Upper lobe of right lung (tissue), 1 donor: ENCODE measurements at regions not wholly inside any gene's neighbourhood (a gene's known extent, or its start where the extent isn't known, plus 50 kb on each side); places are given as distances from the start of the nearest gene placed in this dataset.

Experiments used
- ATAC-seq: fragments of 200-7000 bp; cut with Tn5 transposase; one replicate; pipeline ENCODE4 v1.9.1; 2020; ENCODE audit warnings: mild to moderate bottlenecking, moderate library complexity
- DNase-seq: peaks from one replicate; pipeline ENCODE4 v3.0.0-alpha.2; 2020
- H3K27ac ChIP-seq: fragments of 200-600 bp; one replicate; pipeline ENCODE4 v1.8.0; 2022
- H3K27me3 ChIP-seq: fragments of 200-600 bp; one replicate; pipeline ENCODE4 v1.8.0; 2022; ENCODE audit warnings: mild to moderate bottlenecking
- H3K36me3 ChIP-seq: fragments of 200-600 bp; one replicate; pipeline ENCODE4 v1.8.0; 2022
- H3K4me1 ChIP-seq: fragments of 200-600 bp; one replicate; pipeline ENCODE4 v1.8.0; 2022
- H3K4me3 ChIP-seq: fragments of 200-600 bp; one replicate; pipeline ENCODE4 v1.8.0; 2022; ENCODE audit warnings: mild to moderate bottlenecking
- H3K9me3 ChIP-seq: fragments of 200-600 bp; one replicate; pipeline ENCODE4 v1.8.0; 2022
- CTCF ChIP-seq: fragments of 200-600 bp; IDR thresholded peaks from one replicate; pipeline ENCODE4 v1.8.0; 2022; ENCODE audit warnings: antibody characterized with exemption
- intact Hi-C: fragments of 100-400 bp; cut with DNase I; formaldehyde crosslinking; loops from one replicate; pipeline ENCODE4 v1.11.0; 2022
- donor health status: DM: no; HTN: yes; CAD: no; lungs with severe emphysema.

- Histone ChIP-seq H3K27me3 (no peaks in the 10 kb centered on the region), H3K36me3 (no peaks in the 10 kb centered on the region), H3K9me3 (no peaks in the 10 kb centered on the region), H3K27ac (no peak overlapping the region), H3K4me3 (no peak overlapping the region), H3K4me1 (no peaks in the 10 kb centered on the region)
- DNase-seq (no peak), ATAC-seq (no peak)
- intact Hi-C loops = no loop called here
- no peak for TF ChIP-seq CTCF
Measured at GRCh38 chr13:34064456-34065205, 246.7 kb downstream of the RFC3 start.

GRCh38 chr13:34065928-34066327 lies 248.0 kb downstream of the RFC3 start:
- no peaks in the 10 kb centered on the region for H3K4me1 ChIP-seq
- peak; percentile 68 for ATAC-seq
- intact Hi-C loops = no loop called here
- no peak for DNase-seq
- H3K27me3 ChIP-seq = no peaks in the 10 kb centered on the region
- no peak overlapping the region for H3K27ac ChIP-seq
- no peaks in the 10 kb centered on the region for H3K9me3 ChIP-seq
- no peak overlapping the region for H3K4me3 ChIP-seq
- no peak for TF ChIP-seq CTCF
- no peaks in the 10 kb centered on the region for H3K36me3 ChIP-seq

GRCh38 chr13:34066344-34066743 lies 248.4 kb downstream of the RFC3 start:
- intact Hi-C loops = no loop called here
- no peak for TF ChIP-seq CTCF
- ATAC-seq (no peak), DNase-seq (no peak)
- no peaks in the 10 kb centered on the region for H3K9me3 ChIP-seq
- no peaks in the 10 kb centered on the region for H3K4me1 ChIP-seq
- no peak overlapping the region for H3K4me3 ChIP-seq
- H3K27me3 ChIP-seq = no peaks in the 10 kb centered on the region
- no peaks in the 10 kb centered on the region for H3K36me3 ChIP-seq
- no peak overlapping the region for H3K27ac ChIP-seq

- Histone ChIP-seq H3K27me3 (no peaks in the 10 kb centered on the region), H3K4me3 (no peak overlapping the region), H3K27ac (no peak overlapping the region), H3K4me1 (no peaks in the 10 kb centered on the region), H3K36me3 (no peaks in the 10 kb centered on the region), H3K9me3 (no peaks in the 10 kb centered on the region)
- ATAC-seq = no peak
- no peak for DNase-seq
- intact Hi-C loops = no loop called here
- no peak for TF ChIP-seq CTCF
Measured at GRCh38 chr13:34070006-34070405, 252.1 kb downstream of the RFC3 start.

GRCh38 chr13:34070544-34071303 lies 252.8 kb downstream of the RFC3 start:
- Histone ChIP-seq H3K4me1 (no peaks in the 10 kb centered on the region), H3K27ac (no peak overlapping the region), H3K36me3 (no peaks in the 10 kb centered on the region), H3K9me3 (no peaks in the 10 kb centered on the region), H3K27me3 (no peaks in the 10 kb centered on the region), H3K4me3 (no peak overlapping the region)
- intact Hi-C loops = no loop called here
- ATAC-seq (no peak), DNase-seq (no peak)
- TF ChIP-seq CTCF = no peak
